GM06990 (cell line): ENCODE measurements at regions not wholly inside any gene's neighbourhood (a gene's known extent, or its start where the extent isn't known, plus 50 kb on each side); places are given as distances from the start of the nearest gene placed in this dataset.

Source experiments
- DNase-seq: peaks from one replicate; pipeline ENCODE4 v3.0.0-alpha.2; 2011; ENCODE audit not compliant: insufficient read length; ENCODE audit errors: extremely low read depth
- H3K27me3 ChIP-seq: replicated peaks from 2 replicates; pipeline ENCODE4 v1.6.0; 2011; ENCODE audit warnings: low read length; ENCODE audit not compliant: control insufficient read depth, insufficient read depth
- H3K36me3 ChIP-seq: 2 replicates; pipeline ENCODE4 v1.5.1; 2011; ENCODE audit warnings: low read length; ENCODE audit not compliant: control insufficient read depth, insufficient read depth
- H3K4me3 ChIP-seq: replicated peaks from 2 replicates; pipeline ENCODE4 v1.5.1; 2011; ENCODE audit warnings: low read depth, mild to moderate bottlenecking, control low read depth, low read length
- TF ChIP-seq, protein P1 (sequence below): IDR thresholded peaks from 2 replicates; pipeline ENCODE4 v1.5.1; 2011; ENCODE audit warnings: low read length, control low read depth, mild to moderate bottlenecking, inconsistent platforms; ENCODE audit not compliant: insufficient read depth, poor library complexity, severe bottlenecking

- DNase-seq: no peak
- TF ChIP-seq, protein P1, sequence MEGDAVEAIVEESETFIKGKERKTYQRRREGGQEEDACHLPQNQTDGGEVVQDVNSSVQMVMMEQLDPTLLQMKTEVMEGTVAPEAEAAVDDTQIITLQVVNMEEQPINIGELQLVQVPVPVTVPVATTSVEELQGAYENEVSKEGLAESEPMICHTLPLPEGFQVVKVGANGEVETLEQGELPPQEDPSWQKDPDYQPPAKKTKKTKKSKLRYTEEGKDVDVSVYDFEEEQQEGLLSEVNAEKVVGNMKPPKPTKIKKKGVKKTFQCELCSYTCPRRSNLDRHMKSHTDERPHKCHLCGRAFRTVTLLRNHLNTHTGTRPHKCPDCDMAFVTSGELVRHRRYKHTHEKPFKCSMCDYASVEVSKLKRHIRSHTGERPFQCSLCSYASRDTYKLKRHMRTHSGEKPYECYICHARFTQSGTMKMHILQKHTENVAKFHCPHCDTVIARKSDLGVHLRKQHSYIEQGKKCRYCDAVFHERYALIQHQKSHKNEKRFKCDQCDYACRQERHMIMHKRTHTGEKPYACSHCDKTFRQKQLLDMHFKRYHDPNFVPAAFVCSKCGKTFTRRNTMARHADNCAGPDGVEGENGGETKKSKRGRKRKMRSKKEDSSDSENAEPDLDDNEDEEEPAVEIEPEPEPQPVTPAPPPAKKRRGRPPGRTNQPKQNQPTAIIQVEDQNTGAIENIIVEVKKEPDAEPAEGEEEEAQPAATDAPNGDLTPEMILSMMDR: no peak
- H3K27me3 ChIP-seq: no peaks in the 10 kb centered on the region
- H3K4me3 ChIP-seq: no peak overlapping the region
- H3K36me3 ChIP-seq: no peaks in the 10 kb centered on the region
Observed at GRCh38 chr4:189285377-189285776, 655.3 kb upstream of the FRG1 start.

DNA sequence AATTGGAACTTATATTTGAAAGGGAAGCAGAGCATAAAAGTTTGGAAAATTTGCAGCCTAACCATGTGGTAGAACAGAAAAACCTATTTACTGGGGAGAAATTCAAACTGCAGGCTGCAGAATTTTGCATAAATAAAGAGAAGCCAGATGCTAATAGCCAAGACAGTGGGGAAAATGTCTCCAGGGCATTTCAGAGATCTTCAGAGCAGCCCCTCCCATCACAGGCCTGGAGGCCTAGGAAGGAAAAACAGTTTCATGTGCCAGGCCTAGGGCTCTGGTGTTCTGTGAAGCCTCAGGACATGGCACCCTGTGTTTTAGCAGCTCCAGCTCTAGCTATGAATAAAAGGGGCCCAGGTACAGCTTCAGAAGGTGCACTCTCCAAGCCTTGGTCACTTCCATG lies 648.7 kb upstream of the FRG1 start:
- TF ChIP-seq, protein P1: no peak
- H3K4me3 ChIP-seq: no peak overlapping the region
- H3K36me3 ChIP-seq: no peaks in the 10 kb centered on the region
- no peaks in the 10 kb centered on the region for H3K27me3 ChIP-seq
- DNase-seq: no peak

- H3K36me3 ChIP-seq: no peaks in the 10 kb centered on the region
- DNase-seq: no peak
- no peaks in the 10 kb centered on the region for H3K27me3 ChIP-seq
- TF ChIP-seq, protein P1: no peak
- no peak overlapping the region for H3K4me3 ChIP-seq
Observed at GRCh38 chr4:189293459-189293858, 647.2 kb upstream of the FRG1 start.

- no peak for DNase-seq
- Histone ChIP-seq H3K27me3 (no peaks in the 10 kb centered on the region), H3K4me3 (no peak overlapping the region), H3K36me3 (no peaks in the 10 kb centered on the region)
- TF ChIP-seq, protein P1: no peak
Observed at GRCh38 chr4:189294574-189294973, 646.1 kb upstream of the FRG1 start.

- H3K27me3 ChIP-seq: no peaks in the 10 kb centered on the region
- H3K36me3 ChIP-seq: no peaks in the 10 kb centered on the region
- TF ChIP-seq, protein P1: no peak
Observed at GRCh38 chr4:189299706-189300105, 641.0 kb upstream of the FRG1 start.

GRCh38 chr4:189301692-189302091 lies 639.0 kb upstream of the FRG1 start:
- no peak for DNase-seq
- no peaks in the 10 kb centered on the region for H3K36me3 ChIP-seq
- TF ChIP-seq, protein P1: no peak
- no peaks in the 10 kb centered on the region for H3K27me3 ChIP-seq
- no peak overlapping the region for H3K4me3 ChIP-seq

More at GRCh38 chr4:189299706-189300105, 641.0 kb upstream of the FRG1 start:
- DNase-seq: no peak
- no peak overlapping the region for H3K4me3 ChIP-seq
